Upper lobe of left lung (tissue), 4 donors: ENCODE measurements at regions not wholly inside any gene's neighbourhood (a gene's known extent, or its start where the extent isn't known, plus 50 kb on each side); places are given as distances from the start of the nearest gene placed in this dataset.

ENCODE experiments used
- CTCF ChIP-seq, 6 experiments: fragments of 450-650 bp in 4 of 6; fragments of 200-600 bp in 2 of 6; sonication (generic) in 2 of 6; IDR thresholded peaks; one replicate each; pipeline ENCODE4 v1.5.1; 2016 to 2019; ENCODE audit warnings: antibody characterized with exemption in 6 of 6
- POLR2AphosphoS5 ChIP-seq, 2 donors: sonication (generic); formaldehyde crosslinking; IDR thresholded peaks; one replicate each; pipeline ENCODE4 v1.5.1; 2017; ENCODE audit warnings: antibody characterized with exemption in 2 of 2

GRCh38 chr6:71463061-71463460 is 174.4 kb downstream of the OGFRL1 start:
- TF ChIP-seq POLR2AphosphoS5 (IDR thresholded peaks at IDR 0.05) (no peak), CTCF (IDR thresholded peaks at IDR 0.05) (no peak)
